ENCODE measurements at regions not wholly inside any gene's neighbourhood (a gene's known extent, or its start where the extent isn't known, plus 50 kb on each side); places are given as distances from the start of the nearest gene placed in this dataset.

GRCh38 chr6:135791441-135791840 lies 60.1 kb upstream of the PDE7B start:
- DNase-seq (ENCODE audit: extremely low read depth, low read depth, low spot score) = no peak

DNA sequence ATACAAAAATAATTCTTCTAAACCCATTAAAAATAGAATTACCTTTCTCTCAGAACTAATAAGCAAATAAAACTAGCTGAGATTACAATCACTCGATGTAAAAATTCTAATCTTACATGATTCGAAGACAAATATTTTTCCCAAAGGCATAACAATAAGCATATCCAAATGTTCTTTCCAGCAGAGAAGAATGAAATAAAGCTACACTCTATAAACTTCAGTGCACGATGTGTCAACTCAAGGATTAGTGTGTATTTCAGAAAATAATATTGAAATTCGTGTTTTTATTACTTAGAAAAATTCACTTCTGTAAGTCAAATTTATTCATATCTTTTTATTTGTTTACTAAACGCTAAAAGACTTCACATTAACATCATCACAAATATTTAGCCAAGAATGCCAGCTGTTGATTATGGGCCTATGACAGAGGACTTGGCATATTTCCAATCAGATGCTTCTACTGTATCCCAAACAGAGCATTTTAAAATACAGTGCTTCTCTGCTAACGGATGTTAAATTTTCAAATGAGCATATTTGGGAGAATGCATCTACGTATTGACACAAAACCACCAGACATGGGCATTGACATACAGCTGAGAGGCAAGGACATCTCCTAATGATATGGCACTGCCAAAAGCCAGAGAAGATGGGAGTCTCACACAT lies 54.7 kb upstream of the PDE7B start:
- DNase-seq (ENCODE audit: extremely low read depth, low read depth, low spot score) = no peak

DNA sequence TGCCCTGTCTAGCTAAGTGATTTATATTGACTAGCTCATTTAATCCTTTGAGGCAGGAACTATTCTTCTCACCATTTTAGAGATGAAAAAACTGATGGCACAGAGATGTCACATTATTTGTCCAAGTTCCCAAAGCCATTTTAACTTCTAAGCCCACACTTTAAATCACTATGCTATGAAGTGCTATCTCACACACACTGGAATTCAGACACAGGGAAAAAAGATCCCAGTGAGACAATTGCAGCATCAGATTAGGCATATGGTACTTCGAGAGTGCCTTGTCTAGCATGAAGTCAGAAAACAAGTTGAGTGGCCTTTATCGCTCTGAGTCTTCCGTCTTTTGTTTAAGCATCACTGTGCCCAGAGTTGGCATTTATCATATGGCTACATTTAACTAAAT lies 54.1 kb upstream of the PDE7B start:
- DNase-seq (ENCODE audit: extremely low read depth, low read depth, low spot score) = no peak

DNA sequence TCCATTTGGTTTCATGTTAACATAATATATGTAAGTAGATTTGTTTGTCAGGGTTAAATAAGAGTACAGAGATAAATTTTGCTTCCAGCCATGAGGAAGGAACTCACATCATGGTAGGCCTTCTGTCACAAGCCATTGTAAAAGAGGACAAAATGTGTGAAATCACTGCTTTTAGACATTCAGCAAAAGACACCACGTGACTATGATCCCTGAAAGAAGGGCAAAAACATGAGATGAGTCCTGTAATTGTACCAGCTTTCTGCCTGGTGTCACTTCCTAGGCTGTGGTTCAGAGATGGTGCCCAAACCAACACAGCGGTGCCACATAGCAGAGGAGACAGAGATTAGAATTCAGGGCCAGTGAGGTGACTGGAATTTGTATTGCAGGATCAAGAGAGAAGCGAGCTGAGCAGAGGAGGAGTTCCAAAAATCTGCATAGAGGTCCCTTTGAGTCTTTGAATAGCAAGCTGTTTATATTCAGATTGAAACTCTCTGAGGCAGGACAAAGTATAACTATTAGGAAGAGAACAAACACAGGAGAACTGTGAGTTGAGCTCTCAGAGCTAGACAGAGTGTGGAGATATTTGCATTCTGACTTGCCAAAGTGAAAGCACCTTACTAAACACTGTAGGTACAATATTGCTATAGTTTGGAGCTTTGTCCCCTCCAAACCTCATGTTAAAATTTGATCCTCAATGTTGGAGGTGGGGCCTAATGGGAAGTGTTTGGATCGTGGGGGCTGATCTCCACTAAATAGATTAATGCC lies 52.6 kb upstream of the PDE7B start:
- DNase-seq (ENCODE audit: extremely low read depth, low read depth, low spot score) = no peak
